HUES6 (cell line): ENCODE measurements at regions not wholly inside any gene's neighbourhood (a gene's known extent, or its start where the extent isn't known, plus 50 kb on each side); places are given as distances from the start of the nearest gene placed in this dataset.
"Not testable (repeated sequence)": the region's sequence is repeated elsewhere in the genome, so short reads cannot be mapped to it uniquely, and the experiment has no call there.

Experiments
- H3K27ac ChIP-seq: 2 replicates; pipeline ENCODE4 v1.7.0; 2013; ENCODE audit warnings: low read depth, mild to moderate bottlenecking, low read length, inconsistent platforms
- H3K27me3 ChIP-seq: 2 replicates; pipeline ENCODE4 v1.6.1; 2013; ENCODE audit warnings: low read length; ENCODE audit not compliant: control insufficient read depth, insufficient read depth
- H3K36me3 ChIP-seq: 2 replicates; pipeline ENCODE4 v1.6.1; 2013; ENCODE audit warnings: low read length; ENCODE audit not compliant: control insufficient read depth, insufficient read depth
- H3K4me1 ChIP-seq: 2 replicates; pipeline ENCODE4 v1.6.1; 2013; ENCODE audit warnings: low read length; ENCODE audit not compliant: control insufficient read depth, insufficient read depth
- H3K4me3 ChIP-seq: 2 replicates; pipeline ENCODE4 v1.5.1; 2013; ENCODE audit warnings: low read depth, low read length
- H3K9ac ChIP-seq: one replicate; pipeline ENCODE4 v1.6.1; 2013; ENCODE audit warnings: mild to moderate bottlenecking, low read length
- H3K9me3 ChIP-seq: 2 replicates; pipeline ENCODE4 v1.6.1; 2013; ENCODE audit warnings: low read depth, low read length; ENCODE audit not compliant: control insufficient read depth, insufficient read depth

DNA sequence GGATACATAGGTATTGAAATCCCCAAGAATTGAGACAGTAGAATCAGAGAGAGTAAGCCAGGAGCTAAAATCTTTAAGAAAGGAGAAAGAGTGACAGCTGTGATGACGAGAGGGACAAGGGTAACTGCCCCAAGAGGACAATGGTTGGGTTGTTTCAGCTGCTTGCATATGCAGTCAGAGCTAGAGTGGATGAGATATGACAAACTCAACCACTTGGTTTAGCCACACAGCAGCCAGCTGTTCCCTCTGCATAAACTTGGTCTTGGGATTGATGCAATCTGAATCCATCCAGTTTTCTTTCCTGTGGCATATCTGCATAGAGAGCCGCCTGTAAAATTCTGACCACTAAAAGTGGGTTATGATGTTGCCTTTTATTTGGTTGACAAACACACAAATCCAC, 100.7 kb downstream of the ZNF622 start:
- H3K27ac ChIP-seq: no peak overlapping the region
- H3K9me3 ChIP-seq: no peaks in the 10 kb centered on the region
- no peaks in the 10 kb centered on the region for H3K4me1 ChIP-seq
- H3K4me3 ChIP-seq: no peak overlapping the region
- H3K36me3 ChIP-seq: no peaks in the 10 kb centered on the region
- no peaks in the 10 kb centered on the region for H3K27me3 ChIP-seq
- H3K9ac ChIP-seq: no peak overlapping the region

GRCh38 chr5:16353439-16353838, 112.2 kb downstream of the ZNF622 start:
- not testable (repeated sequence) for H3K4me1 ChIP-seq, H3K27me3 ChIP-seq, H3K9me3 ChIP-seq

DNA sequence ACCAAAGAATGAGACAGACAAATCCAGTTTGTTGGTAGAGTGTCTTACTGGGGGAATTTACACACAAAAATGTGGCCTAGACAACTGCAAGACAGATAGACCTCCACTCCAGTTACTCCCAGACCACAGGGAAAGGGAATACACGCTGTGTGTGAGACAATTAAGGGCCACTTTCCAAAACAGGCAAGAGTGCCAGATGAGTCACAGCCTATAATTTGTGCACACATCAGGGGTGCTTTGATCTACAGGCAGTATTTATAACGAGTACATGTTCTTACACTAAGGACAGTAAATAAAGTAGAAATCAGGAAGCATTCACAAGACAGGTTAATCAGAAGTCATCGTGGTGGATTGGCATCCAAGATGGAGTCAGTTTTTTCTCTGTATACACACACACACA, 114.8 kb downstream of the ZNF622 start:
- Histone ChIP-seq H3K9me3 (no peaks in the 10 kb centered on the region), H3K36me3 (no peaks in the 10 kb centered on the region), H3K9ac (no peak overlapping the region), H3K27ac (no peak overlapping the region), H3K4me1 (no peaks in the 10 kb centered on the region), H3K4me3 (no peak overlapping the region), H3K27me3 (no peaks in the 10 kb centered on the region)

More at GRCh38 chr5:16353439-16353838, 112.2 kb downstream of the ZNF622 start:
- H3K36me3 ChIP-seq, H3K4me3 ChIP-seq, H3K27ac ChIP-seq, H3K9ac ChIP-seq: not testable (repeated sequence)

DNA sequence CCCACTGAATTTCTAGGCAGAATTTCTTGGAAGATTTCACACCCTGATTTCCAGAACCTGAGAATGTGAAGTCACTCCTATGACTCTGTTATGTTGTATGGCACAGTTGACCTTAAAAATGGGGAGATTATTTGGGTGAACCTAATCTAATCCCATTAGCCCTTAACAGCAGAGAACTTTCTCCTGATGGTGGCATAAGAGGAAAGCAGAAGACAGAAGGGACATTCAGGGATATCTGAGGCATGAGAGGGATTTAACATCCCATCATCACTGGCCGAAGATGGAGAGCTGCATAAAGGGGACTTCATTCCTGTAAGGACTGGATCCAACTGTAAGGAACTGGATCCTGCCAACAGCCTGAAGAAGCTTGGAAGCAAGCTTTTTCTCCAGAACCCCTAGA, 119.2 kb downstream of the ZNF622 start:
- Histone ChIP-seq H3K4me1 (no peaks in the 10 kb centered on the region), H3K4me3 (no peak overlapping the region), H3K9me3 (peaks cover 9% of the 10 kb centered on the region; the same call in 1 of the 2 replicates), H3K27ac (no peak overlapping the region), H3K9ac (no peak overlapping the region), H3K27me3 (no peaks in the 10 kb centered on the region), H3K36me3 (no peaks in the 10 kb centered on the region)

- no peaks in the 10 kb centered on the region for H3K4me1 ChIP-seq
- no peak overlapping the region for H3K4me3 ChIP-seq
- peaks cover 9% of the 10 kb centered on the region; the same call in 1 of the 2 replicates for H3K9me3 ChIP-seq
- no peaks in the 10 kb centered on the region for H3K27me3 ChIP-seq
- no peaks in the 10 kb centered on the region for H3K36me3 ChIP-seq
- no peak overlapping the region for H3K9ac ChIP-seq
- H3K27ac ChIP-seq: no peak overlapping the region
Observed at GRCh38 chr5:16345454-16345853, 120.1 kb downstream of the ZNF622 start.

- Histone ChIP-seq H3K9ac (no peak overlapping the region), H3K9me3 (no peaks in the 10 kb centered on the region), H3K4me3 (no peak overlapping the region), H3K4me1 (no peaks in the 10 kb centered on the region), H3K27ac (no peak overlapping the region), H3K27me3 (no peaks in the 10 kb centered on the region), H3K36me3 (no peaks in the 10 kb centered on the region)
Observed at GRCh38 chr5:16326137-16326536, 139.5 kb downstream of the ZNF622 start.

- no peaks in the 10 kb centered on the region for H3K9me3 ChIP-seq
- no peaks in the 10 kb centered on the region for H3K36me3 ChIP-seq
- no peaks in the 10 kb centered on the region for H3K4me1 ChIP-seq
- no peak overlapping the region for H3K27ac ChIP-seq
- H3K27me3 ChIP-seq: no peaks in the 10 kb centered on the region
- H3K9ac ChIP-seq: no peak overlapping the region
- no peak overlapping the region for H3K4me3 ChIP-seq
Observed at GRCh38 chr5:16321284-16321683, 141.7 kb upstream of the MARCHF11 start.

DNA sequence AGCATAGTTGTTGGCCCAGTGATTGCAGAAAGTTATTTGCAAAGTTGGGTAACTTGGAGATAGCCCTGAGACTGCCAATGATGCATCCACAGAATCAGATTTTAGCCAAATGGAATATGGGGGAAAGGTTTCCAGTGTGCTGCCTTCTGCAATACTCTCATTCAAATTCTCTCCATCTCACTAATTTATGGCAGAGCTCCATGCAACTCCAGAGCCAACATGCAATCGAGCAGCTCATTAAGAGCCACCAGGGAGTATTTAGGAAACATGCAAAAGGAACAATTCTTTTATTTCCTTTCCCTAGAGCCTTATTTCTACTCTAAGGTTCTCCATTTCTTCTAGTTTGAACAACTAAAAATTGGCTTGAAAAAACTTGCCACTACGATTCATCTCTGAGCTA, 135.9 kb upstream of the MARCHF11 start:
- Histone ChIP-seq H3K4me1 (0 out of 2 replicates have a peak, but pooled peaks cover 5% of the 10 kb centered on the region), H3K9ac (no peak overlapping the region), H3K36me3 (no peaks in the 10 kb centered on the region)

GRCh38 chr5:16313761-16314160, 134.2 kb upstream of the MARCHF11 start:
- H3K9me3 ChIP-seq: no peaks in the 10 kb centered on the region
- H3K36me3 ChIP-seq: no peaks in the 10 kb centered on the region
- no peaks in the 10 kb centered on the region for H3K27me3 ChIP-seq
- no peak overlapping the region for H3K4me3 ChIP-seq
- 0 out of 2 replicates have a peak, but pooled peaks cover 5% of the 10 kb centered on the region for H3K4me1 ChIP-seq
- H3K27ac ChIP-seq: no peak overlapping the region
- H3K9ac ChIP-seq: no peak overlapping the region

More for the DNA sequence above, 135.9 kb upstream of the MARCHF11 start:
- Histone ChIP-seq H3K4me3 (no peak overlapping the region), H3K27ac (no peak overlapping the region), H3K9me3 (no peaks in the 10 kb centered on the region), H3K27me3 (no peaks in the 10 kb centered on the region)

GRCh38 chr5:16312785-16313184, 133.2 kb upstream of the MARCHF11 start:
- Histone ChIP-seq H3K9me3 (no peaks in the 10 kb centered on the region), H3K4me1 (0 out of 2 replicates have a peak, but pooled peaks cover 5% of the 10 kb centered on the region), H3K4me3 (no peak overlapping the region), H3K36me3 (no peaks in the 10 kb centered on the region), H3K27ac (no peak overlapping the region), H3K27me3 (no peaks in the 10 kb centered on the region), H3K9ac (no peak overlapping the region)

- Histone ChIP-seq H3K27ac (no peak overlapping the region), H3K4me3 (no peak overlapping the region), H3K27me3 (no peaks in the 10 kb centered on the region), H3K4me1 (0 out of 2 replicates have a peak, but pooled peaks cover 5% of the 10 kb centered on the region), H3K9ac (no peak overlapping the region), H3K36me3 (no peaks in the 10 kb centered on the region), H3K9me3 (no peaks in the 10 kb centered on the region)
Observed at GRCh38 chr5:16311666-16312065, 132.1 kb upstream of the MARCHF11 start.

- no peak overlapping the region for H3K27ac ChIP-seq
- H3K9me3 ChIP-seq: no peaks in the 10 kb centered on the region
- H3K27me3 ChIP-seq: no peaks in the 10 kb centered on the region
- H3K4me1 ChIP-seq: no peaks in the 10 kb centered on the region
- no peaks in the 10 kb centered on the region for H3K36me3 ChIP-seq
- no peak overlapping the region for H3K9ac ChIP-seq
- H3K4me3 ChIP-seq: no peak overlapping the region
Observed at GRCh38 chr5:16306812-16307211, 127.2 kb upstream of the MARCHF11 start.
